GM19324 (cell line): ENCODE measurements at regions not wholly inside any gene's neighbourhood (a gene's known extent, or its start where the extent isn't known, plus 50 kb on each side); places are given as distances from the start of the nearest gene placed in this dataset.

Experiments
- ATAC-seq: cut with Tn5 transposase; IDR thresholded peaks from one replicate; pipeline ENCODE4 v1.9.1; 2021; ENCODE audit warnings: mild to moderate bottlenecking, moderate library complexity; ENCODE audit not compliant: unreplicated experiment, low FRiP score

DNA sequence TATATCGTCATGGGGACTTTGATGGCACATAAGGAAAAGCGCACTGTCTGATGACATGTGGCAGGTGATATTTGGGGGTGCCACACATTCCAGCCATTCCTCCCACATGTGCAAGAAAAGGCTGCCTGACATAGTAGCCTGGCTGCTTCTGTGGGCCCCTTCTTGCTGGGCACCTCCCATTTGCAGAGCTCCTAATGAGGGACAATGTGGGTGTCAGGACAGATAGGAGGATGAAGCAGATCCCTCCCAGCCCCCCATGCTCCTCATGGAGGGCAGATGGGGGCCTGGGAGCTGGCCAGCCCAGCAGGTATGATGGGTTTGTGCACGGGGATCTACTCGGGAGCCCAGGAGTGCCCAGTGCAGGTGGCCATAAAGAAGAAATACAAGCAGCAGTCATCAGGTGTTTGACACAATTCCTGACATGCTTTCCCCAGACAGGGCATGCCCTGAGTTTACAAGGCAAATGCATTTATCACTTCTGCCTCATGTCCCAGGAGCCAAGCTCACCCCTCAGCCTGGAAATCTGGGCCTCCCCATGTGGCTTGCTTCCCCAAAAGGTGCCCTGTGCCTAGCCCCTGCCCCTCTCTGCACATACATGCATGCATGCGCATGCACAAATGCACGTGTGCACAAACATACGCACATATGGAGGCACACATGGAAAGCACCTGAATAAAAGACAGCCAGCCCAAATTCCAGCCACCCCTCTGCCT, 260.6 kb upstream of the RPL38 start:
- ATAC-seq = no peak

DNA sequence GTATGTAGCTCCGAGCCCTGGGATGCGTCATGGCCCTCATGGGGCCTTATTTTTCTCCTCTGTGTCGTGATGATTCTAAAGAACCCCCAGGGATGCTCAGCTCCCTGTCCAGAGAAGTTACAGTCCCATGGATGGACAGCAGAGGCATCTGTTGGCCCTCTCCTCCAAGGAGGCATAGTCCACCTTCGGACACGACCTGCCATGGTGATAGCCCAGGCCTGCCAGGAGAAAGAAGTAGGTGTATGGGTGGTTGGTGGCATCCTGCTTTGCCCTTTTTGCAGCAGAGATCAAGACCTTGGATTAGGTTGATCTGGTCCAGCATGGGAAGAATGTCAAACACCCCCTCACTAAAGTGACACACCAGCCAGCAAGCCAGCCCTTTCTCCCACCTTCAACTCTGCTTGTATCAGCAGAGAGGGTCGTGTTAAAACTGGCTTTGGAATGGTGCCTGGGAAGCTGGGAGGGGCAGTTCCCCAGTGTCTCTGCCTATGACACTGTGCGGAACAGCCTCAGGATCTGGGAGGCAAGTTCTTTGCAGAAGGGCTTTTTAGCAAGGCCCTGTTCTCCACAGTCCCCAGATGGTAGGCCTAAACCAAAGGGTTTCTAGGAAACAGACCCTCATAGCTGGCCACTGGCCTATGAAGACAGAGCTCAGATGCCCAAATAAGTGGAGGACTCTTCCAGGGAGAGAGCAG, 259.9 kb upstream of the RPL38 start:
- ATAC-seq = no peak

DNA sequence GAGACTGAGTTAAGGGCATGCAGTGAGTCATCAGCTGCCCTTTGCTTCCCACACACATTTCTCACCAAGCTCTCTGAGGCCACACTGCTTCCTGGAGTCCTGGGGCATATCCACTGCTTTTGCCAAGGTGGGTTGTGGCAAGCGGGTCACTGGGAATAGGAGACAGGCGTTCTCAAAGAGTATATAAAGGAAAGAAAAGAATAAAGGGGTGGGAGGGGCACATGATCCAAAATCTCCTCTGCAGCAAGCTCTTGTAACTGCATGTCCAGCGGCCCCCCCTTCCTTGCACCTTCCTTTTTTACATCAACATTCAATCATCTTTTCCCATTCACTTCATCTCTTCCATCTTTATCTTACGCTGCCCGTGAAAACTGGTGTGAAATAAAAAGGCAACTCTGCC, 259.1 kb upstream of the RPL38 start:
- ATAC-seq = no peak

DNA sequence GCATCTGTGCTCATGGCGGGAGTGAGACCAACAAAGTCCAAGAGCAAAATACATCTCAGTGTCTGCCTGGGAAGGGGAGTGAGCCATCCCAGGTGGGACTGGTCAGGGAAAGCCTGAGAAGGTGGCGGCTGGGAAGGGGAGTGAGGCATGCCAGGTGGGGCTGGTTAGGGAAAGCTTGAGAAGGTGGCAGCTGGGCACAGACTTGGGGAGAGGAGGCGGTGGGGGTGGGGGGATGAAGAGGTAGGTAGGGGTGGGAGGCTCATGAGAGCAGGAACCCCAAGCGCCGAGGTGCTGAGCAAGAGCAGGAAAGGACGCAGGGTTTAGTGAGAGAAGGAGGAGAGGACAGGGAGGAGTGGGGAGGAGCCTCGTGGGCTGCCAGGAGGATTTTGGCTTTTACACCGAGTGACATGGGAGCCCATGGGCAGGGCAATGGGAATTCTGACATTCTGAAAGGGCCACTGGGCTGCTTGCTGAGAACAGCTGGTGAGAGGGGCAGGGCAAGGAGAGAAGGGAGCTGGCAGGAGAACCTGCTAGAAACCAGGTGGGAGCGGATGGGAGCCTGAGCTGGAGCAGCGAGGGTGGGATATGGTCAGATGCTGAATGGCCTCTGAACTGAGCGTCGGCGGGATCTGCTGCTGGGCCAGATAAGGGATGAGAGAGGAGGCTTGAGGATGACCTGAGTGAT, 256.1 kb upstream of the RPL38 start:
- no peak for ATAC-seq

DNA sequence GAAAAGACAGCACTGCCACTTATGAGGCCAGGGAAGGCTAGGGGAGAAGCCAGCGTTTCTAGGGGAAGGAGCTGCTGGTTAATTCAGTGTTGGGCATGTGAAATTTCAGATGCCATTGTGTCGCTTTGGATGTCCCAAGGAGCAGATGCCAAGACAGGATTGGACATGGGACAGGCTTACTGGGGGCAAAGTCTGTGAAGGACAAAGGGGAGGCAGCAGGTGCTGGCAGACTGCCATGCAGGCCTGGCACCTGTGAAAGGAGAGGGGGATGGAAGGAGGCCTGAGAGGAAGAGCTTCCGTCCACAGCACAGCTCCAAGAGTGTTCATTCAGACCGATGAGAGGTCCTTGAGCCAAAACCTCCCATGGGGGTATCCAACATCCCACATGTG, 255.5 kb upstream of the RPL38 start:
- no peak for ATAC-seq

DNA sequence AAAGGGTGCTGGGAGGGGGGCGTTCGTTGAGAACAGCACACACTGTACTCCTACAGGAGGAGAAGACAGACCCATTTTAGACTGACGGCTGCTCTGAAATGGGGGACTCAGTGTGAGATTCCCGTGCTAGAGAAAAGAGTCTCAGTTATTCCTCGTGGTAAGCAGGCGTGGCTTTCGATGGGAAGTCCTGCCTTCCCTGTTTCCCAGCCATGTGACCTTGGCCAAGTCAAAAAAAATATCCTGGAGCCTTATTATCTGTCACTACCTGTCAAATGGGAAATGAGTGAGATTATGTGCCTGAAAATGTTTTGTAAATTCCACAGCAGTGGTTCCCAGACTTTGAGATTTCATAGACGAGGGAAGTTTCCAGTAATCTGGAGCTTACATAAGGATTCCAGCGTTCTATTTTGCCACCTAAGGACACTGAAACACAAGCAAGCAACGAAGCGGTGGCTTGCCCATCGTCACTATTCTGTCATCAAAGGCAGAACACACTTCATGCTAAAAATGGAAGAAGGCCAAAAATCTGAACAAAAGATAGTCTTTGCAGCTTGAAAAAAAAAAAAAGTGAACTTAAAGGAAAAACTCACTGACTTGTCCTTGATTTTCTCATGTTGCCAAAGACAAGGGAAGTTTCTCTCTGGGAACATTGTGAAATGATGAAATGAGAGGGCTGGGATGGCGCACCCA, 253.4 kb upstream of the RPL38 start:
- ATAC-seq = no peak

DNA sequence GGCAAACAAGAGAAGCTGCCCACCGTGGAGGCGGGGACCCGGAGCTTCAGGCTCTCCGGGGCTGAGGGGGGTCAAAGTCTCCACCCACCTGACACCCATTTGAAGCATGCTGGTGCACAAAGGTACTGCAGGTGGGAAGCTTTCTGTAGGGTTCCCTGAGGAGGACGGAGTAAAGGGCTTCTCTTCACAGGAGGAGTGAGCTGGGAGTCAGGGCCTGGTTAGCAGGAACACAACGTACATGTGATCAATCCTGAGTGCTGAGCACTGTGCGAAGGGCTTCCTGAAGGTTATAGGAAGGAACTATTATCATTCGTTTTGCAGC, 252.9 kb upstream of the RPL38 start:
- ATAC-seq = no peak

DNA sequence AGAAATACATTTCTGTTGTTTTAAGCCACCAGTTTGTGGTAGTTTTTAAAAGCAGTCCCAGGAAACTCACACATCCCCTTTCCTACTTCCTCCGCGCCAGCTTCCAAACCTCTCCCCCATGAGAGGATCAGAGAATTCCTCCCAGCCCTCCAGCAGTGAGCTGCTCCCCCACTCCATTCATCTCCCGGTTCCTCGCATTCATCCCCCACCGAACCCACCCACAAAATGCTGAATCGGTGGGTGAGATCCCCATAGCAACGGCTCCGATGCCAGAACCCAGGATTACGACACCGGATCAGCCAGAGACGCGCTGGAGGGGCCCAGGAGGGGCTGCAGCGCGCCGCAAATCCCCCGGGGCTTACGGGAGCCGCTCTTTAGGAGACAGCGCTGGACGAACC, 251.4 kb upstream of the RPL38 start:
- ATAC-seq = no peak

DNA sequence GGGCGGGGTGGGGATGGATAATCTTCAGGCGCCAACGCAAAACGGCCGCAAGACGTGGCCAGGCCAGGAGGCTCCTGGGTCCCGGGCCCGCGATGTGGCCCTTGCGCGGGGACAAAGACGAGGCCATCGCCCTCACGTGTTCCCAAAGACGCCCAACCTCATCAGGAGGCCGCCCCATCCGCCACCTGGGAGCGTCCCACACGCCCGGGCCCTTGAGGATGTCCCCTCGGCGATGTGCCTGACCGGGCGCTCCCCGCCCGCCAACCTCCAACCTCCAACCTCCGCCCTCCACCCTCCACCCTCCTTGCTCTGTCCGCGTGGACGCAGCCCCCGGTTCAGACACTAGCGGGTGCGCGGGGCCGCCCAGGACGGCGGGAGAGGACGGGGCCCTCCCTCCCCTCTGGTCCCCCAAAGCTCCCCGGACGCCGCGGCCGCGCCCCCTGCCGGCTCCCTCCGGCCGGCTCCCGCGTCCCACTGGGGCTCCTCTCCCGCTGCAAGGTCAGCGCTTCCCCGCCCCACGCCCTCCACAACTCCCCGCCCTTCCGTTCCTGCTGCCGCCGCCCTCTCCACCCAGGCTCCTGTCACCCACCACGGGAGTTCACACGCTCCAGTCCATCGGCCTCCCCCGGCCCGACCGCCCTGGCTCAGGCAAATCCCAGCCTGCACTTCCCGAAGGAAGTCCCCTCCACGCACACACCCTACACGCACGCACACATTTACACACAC, 250.8 kb upstream of the RPL38 start:
- ATAC-seq = no peak

DNA sequence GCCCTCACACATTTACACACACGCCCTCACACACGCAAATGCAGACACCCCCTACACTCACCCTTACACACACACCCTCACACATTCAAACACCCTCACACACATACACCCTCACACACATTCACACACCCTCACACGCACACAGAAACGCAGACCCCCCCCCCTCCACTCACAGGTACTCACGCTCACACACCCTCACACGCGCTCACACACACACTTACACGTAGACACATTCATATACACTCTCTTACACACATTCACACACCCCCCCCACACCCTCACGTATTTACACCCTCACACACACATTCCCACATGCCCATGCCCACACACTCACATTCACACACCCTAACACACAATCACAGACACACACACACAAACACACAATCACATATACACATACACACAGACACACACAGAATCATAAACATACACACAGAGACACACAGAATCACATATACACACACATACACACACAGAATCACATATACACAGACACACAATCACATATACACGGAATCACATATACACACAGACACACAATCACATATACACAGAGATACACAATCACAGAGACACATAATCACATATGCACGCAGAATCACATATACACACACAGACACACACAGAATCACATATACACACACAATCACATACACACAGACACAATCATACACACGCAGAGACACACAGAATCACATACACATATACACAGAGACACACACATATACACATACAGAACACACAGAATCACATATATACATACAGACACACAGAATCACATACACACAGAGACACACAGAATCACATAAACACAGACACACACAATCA, 250.1 kb upstream of the RPL38 start:
- no peak for ATAC-seq

DNA sequence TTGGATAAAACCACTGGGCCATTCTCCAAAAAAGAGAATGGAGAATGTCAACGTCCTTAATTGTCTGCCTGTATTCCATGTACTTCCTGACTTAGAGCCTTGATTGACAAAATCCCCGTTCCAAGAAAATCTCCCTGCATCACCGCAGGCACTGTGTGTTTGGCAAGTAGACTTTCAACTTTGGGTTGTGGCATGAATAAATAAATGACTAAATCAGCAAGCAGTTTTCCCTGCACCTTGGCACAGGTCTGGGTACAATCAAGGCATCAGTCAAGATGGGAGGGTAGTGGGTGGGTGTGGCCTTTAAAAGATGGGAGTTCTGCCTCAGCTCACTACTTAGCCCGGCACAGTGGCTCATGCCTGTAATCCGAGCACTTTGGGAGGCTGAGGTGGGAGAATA, 248.5 kb upstream of the RPL38 start:
- no peak for ATAC-seq

DNA sequence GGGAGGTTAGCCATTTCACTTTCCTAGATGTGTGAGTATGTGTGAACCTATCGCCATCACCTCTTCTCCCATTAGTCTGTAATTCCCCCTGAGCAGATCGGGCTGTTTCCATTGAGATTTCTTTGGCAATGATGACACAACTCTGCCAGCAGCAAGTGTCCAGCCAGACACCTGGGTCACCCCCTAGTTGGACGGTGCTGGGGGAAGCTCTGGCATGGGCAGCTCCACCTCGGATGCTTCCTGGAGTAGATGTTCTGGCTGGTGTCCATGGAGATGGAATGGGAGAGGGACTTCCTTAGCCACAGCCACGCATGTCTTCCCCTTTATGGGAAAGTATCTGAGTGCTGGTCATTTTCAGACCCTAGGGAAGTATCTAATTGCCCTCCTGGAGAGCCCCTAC, 247.9 kb upstream of the RPL38 start:
- no peak for ATAC-seq

DNA sequence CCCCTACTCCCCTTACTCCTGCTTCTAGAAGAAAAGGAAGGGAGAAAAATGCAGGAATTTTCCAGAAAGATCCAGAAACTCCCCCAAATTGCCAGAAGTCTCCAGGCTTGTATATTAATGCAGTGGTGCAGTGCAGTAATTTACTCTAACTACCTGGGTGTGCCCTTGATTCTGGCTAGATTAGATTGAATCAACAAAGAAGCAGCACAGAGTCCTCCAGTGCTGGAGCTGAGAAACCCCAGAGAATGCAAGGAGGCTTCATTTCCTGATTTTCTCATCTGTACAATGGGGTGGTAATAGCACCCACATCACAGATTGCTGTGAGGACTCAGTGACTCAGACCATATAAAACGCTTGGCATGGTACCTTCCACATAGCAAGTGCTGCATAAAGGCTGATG, 247.3 kb upstream of the RPL38 start:
- no peak for ATAC-seq

DNA sequence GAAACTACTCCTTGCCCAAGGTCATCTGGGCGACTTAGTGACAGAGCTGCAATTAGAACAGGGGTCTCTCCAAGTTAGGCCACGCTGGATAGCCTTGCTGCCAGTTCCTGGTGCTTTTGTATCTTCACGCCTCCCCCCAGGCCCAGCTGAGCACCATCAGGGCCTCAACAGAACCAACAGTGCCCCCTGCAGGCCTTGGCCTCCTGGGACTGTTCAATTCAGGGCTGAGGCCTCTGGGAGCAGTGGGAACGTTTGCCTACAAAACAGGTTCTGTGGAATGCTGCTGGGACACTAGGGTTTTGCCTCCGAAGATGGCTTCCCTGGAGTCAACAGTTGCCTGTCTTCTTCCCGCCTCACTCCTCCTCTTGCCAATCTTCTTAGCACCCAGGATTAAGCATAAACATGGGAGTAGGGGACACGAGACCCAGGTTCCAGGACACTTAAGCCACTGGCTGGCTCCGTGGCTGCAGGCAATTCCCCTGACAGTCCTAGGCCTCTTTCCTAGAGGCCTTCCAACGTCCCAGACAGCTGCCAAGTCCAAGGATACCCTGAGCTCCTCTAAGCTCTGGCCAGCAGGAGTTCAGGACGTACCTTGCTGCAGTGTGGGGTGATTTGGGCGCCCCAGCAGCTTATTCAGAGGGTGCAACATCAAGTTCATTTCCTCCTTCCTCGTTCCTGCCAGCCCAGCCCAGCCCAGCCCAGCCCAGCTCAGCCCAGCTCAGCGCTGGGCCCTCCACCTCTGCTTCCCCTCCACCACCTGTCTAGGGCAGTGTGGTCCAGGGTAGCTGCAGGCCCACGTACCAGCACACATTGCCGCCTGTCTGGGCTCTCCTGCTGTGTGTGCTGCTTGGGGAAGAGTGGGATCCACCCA, 246.6 kb upstream of the RPL38 start:
- ATAC-seq = no peak

DNA sequence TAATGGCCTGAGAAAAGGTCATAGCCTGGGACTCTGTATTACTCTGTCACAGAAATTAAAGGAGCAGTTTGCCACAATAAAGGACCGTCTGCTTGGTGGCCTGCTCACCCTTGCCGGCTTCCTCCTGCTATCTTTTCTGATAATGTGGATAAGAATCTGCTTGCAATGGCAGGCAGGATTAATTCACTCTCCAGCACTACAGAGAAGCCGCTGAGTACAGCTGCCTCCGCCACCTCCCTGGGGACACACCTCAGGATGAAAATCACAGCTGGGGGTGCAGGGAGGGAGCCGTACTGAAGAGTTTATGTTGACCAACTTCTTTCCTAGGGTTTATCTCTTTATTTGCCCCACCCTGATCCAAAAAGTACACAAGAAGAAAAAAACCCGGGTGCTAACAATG, 245.9 kb upstream of the RPL38 start:
- no peak for ATAC-seq

DNA sequence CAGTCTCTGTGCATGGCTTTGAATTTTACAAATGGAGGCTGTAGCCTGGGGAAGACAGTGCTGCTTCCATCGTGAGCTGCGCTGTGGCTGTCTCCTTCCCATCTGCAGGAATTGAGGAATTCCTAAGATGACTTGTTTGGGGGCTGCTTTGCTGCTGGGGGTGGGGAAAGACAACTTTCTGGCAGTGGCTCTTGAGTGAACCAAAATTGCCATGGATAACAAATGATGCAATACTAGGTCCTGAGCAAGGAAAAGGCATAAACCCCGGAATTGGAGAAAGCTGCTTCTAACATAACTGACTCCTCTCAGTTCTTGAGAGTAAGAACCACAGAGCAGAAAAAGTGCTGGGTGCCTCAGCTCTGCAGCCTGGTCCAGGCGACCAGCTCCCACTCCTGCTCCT, 245.0 kb upstream of the RPL38 start:
- ATAC-seq = no peak

DNA sequence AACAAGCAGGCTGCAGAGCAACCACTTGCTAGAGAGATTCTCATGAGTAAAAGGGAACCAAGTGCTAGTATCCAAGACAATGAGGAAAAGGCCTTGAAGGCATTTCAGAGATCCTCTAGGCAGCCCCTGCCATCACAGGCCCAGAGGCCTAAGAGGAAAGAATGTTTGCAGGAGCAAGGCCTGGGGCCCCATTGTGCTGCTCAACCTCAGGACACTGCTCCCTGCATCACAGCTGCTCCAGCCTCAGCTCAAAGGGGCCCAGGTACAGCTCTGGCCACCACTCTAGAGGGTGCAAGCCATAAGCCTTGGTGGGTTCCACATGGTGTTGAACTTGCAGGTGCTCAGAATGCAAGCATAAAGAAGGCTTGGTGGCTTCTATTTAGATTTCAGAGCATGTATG, 243.0 kb upstream of the RPL38 start:
- ATAC-seq = no peak

DNA sequence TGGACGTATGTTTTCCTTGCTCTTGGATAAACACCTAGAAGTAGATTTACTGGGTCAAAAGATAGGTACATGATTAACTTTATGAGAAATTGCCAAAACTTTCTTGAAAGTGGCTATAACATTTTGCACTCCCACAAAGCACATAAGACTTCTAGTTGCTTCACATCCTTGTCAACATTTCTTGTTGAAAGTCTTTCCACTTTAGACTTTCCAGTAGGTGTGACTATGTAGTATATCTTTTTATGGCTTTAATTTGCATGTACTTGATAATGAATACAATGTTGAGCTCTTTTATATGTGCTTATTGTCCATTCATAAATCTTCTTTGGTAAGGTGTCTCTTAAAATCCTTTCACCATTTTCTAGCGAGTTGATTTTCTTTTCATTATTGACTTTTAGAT, 241.2 kb upstream of the RPL38 start:
- ATAC-seq = no peak

DNA sequence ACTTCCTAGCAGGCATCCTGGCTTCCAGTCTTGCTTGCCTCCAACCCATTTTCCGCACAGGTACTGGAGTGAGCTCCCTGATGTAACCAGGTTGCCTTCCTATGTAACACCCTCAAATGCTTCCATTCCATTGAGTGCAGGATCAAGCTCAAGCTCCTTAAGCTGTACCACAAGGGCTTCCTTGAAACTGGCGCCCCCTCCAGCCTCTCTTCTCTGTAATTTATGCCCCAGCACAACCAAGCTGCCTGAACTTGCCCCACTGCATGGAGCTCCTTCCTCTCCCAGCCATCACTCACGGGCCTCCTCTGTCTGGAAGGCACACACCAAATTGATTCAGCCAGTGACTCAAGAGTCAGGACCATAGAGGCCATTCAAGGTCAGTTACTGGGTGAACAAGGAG, 234.8 kb upstream of the RPL38 start:
- ATAC-seq = no peak
